ENCODE measurements at regions not wholly inside any gene's neighbourhood (a gene's known extent, or its start where the extent isn't known, plus 50 kb on each side); places are given as distances from the start of the nearest gene placed in this dataset.

DNA sequence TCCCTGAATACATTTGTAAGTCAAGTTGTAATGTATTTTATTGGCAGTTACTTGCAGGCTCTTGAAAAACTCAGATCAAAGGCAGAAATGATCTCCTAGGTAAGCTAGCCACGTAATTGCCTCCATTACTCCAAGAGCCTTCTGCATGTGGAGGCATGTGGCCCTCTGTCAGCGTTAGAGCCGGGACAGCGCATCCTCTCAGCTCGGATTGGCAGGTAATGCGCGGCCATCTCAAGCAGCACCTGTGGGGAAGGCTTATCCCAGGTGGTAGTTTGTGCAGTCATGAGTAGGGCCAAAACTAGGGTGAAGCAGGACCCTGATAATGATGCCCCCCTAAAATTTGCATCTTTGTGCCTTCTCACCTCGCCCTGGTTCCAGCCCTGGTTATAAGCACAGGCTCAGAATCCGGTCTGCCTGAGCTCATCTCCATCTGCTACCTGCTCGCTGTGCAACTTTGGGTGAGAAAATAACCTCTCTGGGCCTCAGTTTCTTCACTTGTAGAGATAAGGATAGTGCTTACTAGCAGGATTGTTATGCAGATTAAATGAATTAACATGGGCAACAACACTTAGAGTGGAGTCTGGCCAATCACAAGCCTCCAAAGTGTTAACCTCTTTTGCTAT is 157.5 kb upstream of the PMEPA1 start:
- Histone ChIP-seq H2BK120ac (ENCODE audit: low read depth, low read length) (no peak overlapping the region), H3K9me3 (ENCODE audit: control insufficient read depth, insufficient read depth, low read length) (no peaks in the 10 kb centered on the region), H3K23ac (ENCODE audit: low read depth, low read length) (no peak overlapping the region), H2BK5ac (ENCODE audit: low read depth, low read length, poor library complexity, severe bottlenecking) (no peak overlapping the region), H3K9ac (ENCODE audit: low read depth, low read length) (no peak overlapping the region), H3K4ac (ENCODE audit: low read depth, low read length) (no peak overlapping the region), H4K91ac (ENCODE audit: insufficient read depth, low read depth, low read length) (no peak overlapping the region), H4K5ac (ENCODE audit: low read depth, low read length) (no peak overlapping the region), H3K4me1 (ENCODE audit: control insufficient read depth, insufficient read depth, low read length) (no peaks in the 10 kb centered on the region), H4K20me1 (ENCODE audit: insufficient read depth, low read length) (no peaks in the 10 kb centered on the region), H2AK9ac (replicated peaks; ENCODE audit: low read depth, low read length, poor library complexity) (no peak overlapping the region), H3K27ac (ENCODE audit: insufficient read depth, low read length) (no peak overlapping the region), H3K56ac (ENCODE audit: extremely low read depth, insufficient read depth, low read length) (no peak overlapping the region), H3K18ac (ENCODE audit: low read depth, low read length) (no peak overlapping the region), H2BK15ac (ENCODE audit: low read depth, low read length) (no peak overlapping the region), H3K4me3 (ENCODE audit: insufficient read depth, low read depth, low read length) (no peak overlapping the region), H3K79me1 (ENCODE audit: low read depth in 1 of 2, low read length in 2 of 2) (no peaks in the 10 kb centered on the region), H4K8ac (ENCODE audit: low read depth in 2 of 2, low read length in 2 of 2) (no peak overlapping the region), H3K27me3 (ENCODE audit: control insufficient read depth, insufficient read depth, low read length) (peaks cover 3% of the 10 kb centered on the region; the same call in 1 of the 2 replicates), H3K9me1 (ENCODE audit: insufficient read depth, low read length) (no peaks in the 10 kb centered on the region), H2AFZ (replicated peaks; ENCODE audit: low read length, poor library complexity) (no peak overlapping the region), H3K36me3 (ENCODE audit: control insufficient read depth, insufficient read depth, low read length) (no peaks in the 10 kb centered on the region), H3K4me2 (ENCODE audit: low read depth, low read length) (no peak overlapping the region), H2BK20ac (ENCODE audit: low read depth, low read length) (no peak overlapping the region), H2AK5ac (ENCODE audit: low read depth, low read length) (no peak overlapping the region), H3K14ac (replicated peaks; ENCODE audit: low read depth, low read length) (no peak overlapping the region)
- no peak for ATAC-seq (ENCODE audit: low read depth)
- WGBS, 2 experiments (ENCODE audit: extremely low coverage in 2 of 2, insufficient read length in 1 of 2): 100% methylated on average over 1 of the region's 10 CpGs; no CpG with 5 or more reads in 1 of the 2 experiments
- intact Hi-C loops (cut with micrococcal nuclease): no loop called here
- ChIA-PET CTCF (no interaction called here), POLR2A (ENCODE audit: unreplicated experiment) (no interaction called here)
- BruUV-seq (replicated peaks): no TSS peak
- TF ChIP-seq MXI1 (IDR thresholded peaks at IDR 0.05; ENCODE audit: borderline replicate concordance, low read depth, low read length): no peak
- TF ChIP-seq, protein P1, sequence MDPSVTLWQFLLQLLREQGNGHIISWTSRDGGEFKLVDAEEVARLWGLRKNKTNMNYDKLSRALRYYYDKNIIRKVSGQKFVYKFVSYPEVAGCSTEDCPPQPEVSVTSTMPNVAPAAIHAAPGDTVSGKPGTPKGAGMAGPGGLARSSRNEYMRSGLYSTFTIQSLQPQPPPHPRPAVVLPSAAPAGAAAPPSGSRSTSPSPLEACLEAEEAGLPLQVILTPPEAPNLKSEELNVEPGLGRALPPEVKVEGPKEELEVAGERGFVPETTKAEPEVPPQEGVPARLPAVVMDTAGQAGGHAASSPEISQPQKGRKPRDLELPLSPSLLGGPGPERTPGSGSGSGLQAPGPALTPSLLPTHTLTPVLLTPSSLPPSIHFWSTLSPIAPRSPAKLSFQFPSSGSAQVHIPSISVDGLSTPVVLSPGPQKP (IDR thresholded peaks at IDR 0.05; ENCODE audit: borderline replicate concordance, low read depth, low read length): no peak
- TF ChIP-seq CEBPB (IDR thresholded peaks at IDR 0.05; ENCODE audit: low read depth, low read length): no peak
- TF ChIP-seq RCOR1 (IDR thresholded peaks at IDR 0.05; ENCODE audit: insufficient replicate concordance, low read length): no peak
- TF ChIP-seq RFX5 (IDR thresholded peaks at IDR 0.05; ENCODE audit: low read depth, low read length): no peak
- TF ChIP-seq, protein P2, sequence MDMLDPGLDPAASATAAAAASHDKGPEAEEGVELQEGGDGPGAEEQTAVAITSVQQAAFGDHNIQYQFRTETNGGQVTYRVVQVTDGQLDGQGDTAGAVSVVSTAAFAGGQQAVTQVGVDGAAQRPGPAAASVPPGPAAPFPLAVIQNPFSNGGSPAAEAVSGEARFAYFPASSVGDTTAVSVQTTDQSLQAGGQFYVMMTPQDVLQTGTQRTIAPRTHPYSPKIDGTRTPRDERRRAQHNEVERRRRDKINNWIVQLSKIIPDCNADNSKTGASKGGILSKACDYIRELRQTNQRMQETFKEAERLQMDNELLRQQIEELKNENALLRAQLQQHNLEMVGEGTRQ (IDR thresholded peaks at IDR 0.05; ENCODE audit: low read depth, low read length): no peak
- TF ChIP-seq, protein P3, sequence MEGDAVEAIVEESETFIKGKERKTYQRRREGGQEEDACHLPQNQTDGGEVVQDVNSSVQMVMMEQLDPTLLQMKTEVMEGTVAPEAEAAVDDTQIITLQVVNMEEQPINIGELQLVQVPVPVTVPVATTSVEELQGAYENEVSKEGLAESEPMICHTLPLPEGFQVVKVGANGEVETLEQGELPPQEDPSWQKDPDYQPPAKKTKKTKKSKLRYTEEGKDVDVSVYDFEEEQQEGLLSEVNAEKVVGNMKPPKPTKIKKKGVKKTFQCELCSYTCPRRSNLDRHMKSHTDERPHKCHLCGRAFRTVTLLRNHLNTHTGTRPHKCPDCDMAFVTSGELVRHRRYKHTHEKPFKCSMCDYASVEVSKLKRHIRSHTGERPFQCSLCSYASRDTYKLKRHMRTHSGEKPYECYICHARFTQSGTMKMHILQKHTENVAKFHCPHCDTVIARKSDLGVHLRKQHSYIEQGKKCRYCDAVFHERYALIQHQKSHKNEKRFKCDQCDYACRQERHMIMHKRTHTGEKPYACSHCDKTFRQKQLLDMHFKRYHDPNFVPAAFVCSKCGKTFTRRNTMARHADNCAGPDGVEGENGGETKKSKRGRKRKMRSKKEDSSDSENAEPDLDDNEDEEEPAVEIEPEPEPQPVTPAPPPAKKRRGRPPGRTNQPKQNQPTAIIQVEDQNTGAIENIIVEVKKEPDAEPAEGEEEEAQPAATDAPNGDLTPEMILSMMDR (conservative IDR thresholded peaks at IDR 0.05; ENCODE audit: low read depth, low read length): no peak
- no peak for TF ChIP-seq FOS (IDR thresholded peaks at IDR 0.05; ENCODE audit: low read depth, low read length)
- no peak for TF ChIP-seq CHD1 (IDR thresholded peaks at IDR 0.05; ENCODE audit: low read depth, low read length)
- no peak for TF ChIP-seq MAFK (IDR thresholded peaks at IDR 0.05; ENCODE audit: low read depth, low read length)
- DNase-seq: no peak
- in situ Hi-C loops (cut with MboI; ENCODE audit: low sequenced_read_pairs): no loop called here
- dilution Hi-C loops (cut with HindIII; ENCODE audit: low sequenced_read_pairs, unreplicated experiment): no loop called here

Measured in IMR-90 (cell line).